K562 (cell line): ENCODE measurements at regions not wholly inside any gene's neighbourhood (a gene's known extent, or its start where the extent isn't known, plus 50 kb on each side); places are given as distances from the start of the nearest gene placed in this dataset.

Experiments used
- ATAC-seq: fragments of 200-7000 bp; cut with Tn5 transposase; 3 replicates; pipeline ENCODE4 v1.9.1; 2020; ENCODE audit warnings: moderate library complexity
- BruUV-seq: library from RNA; stranded (reverse); fragments of 400-500 nt; replicated peaks from 2 replicates; lab custom pipeline; 2021; lab: Mats Ljungman, UMichigan
- CTCF ChIA-PET: fragments of 300-600 bp; formaldehyde crosslinking; extraction: SDS; loops from one replicate; lab custom pipeline; 2021; ENCODE audit warnings: low intra/inter-chr PET ratio; lab: Yijun Ruan, JAX
- POLR2A ChIA-PET: fragments of 300-600, 350-650 bp; sonication (Branson Sonifier 250); formaldehyde crosslinking; extraction: SDS; loops from one replicate; lab custom pipeline; 2021; ENCODE audit warnings: antibody characterized with exemption, inconsistent platforms; lab: Yijun Ruan, JAX
- DNase-seq, 4 experiments: peaks; one replicate each; pipeline versions ENCODE4 v3.0.0 to v3.0.0-alpha.2; 2011 to 2018; ENCODE audit warnings: low spot score in 3 of 4, mixed read lengths in 3 of 4; ENCODE audit errors: extremely low read depth in 1 of 4
- FAIRE-seq: peaks from 2 replicates; lab custom pipeline; 2011; peaks lifted over from hg19 to GRCh38; lab: Jason Lieb, UNC
- H2AFZ ChIP-seq: 2 replicates; pipeline ENCODE4 v1.6.0; 2011; ENCODE audit warnings: low read depth, low read length, control low read depth, inconsistent platforms
- H3K27ac ChIP-seq: fragments of 200-600 bp; 3 replicates; pipeline ENCODE4 v1.8.0; 2011; ENCODE audit warnings: low read depth, mild to moderate bottlenecking, control low read depth, inconsistent platforms, low read length, moderate library complexity, mixed read lengths; ENCODE audit errors: extremely low read depth
- H3K27me3 ChIP-seq, 2 experiments: fragments of 300-600 bp in 1 of 2; 2 replicates in 1 of 2; 3 replicates in 1 of 2; pipeline versions ENCODE4 v1.6.0 to v1.8.0; 2011; ENCODE audit warnings: inconsistent platforms in 2 of 2, low read length in 2 of 2, mild to moderate bottlenecking in 1 of 2, mixed read lengths in 1 of 2, moderate library complexity in 1 of 2; ENCODE audit not compliant: control insufficient read depth in 2 of 2, insufficient read depth in 2 of 2
- H3K36me3 ChIP-seq: fragments of 300-600 bp; 3 replicates; pipeline ENCODE4 v1.8.0; 2011; ENCODE audit warnings: mild to moderate bottlenecking, low read length, inconsistent platforms; ENCODE audit not compliant: control insufficient read depth, insufficient read depth
- H3K4me1 ChIP-seq, 2 experiments: fragments of 200-600 bp in 1 of 2; replicated peaks in 1 of 2; 2 replicates in 1 of 2; 3 replicates in 1 of 2; pipeline versions ENCODE4 v1.5.1 to v1.8.0; 2011; ENCODE audit warnings: inconsistent platforms in 2 of 2, low read length in 2 of 2, mild to moderate bottlenecking in 1 of 2, mixed read lengths in 1 of 2, moderate library complexity in 1 of 2; ENCODE audit not compliant: control insufficient read depth in 2 of 2, insufficient read depth in 2 of 2
- H3K4me2 ChIP-seq: 2 replicates; pipeline ENCODE4 v1.6.1; 2011; ENCODE audit warnings: low read length, control low read depth, inconsistent platforms, mixed read lengths; ENCODE audit not compliant: insufficient read depth
- H3K4me3 ChIP-seq: fragments of 200-600 bp; sonication (generic), shearing (Covaris generic); 2 replicates; pipeline ENCODE4 v1.5.1; 2016; ENCODE audit warnings: control low read depth, inconsistent platforms
- H3K79me2 ChIP-seq: fragments of 200-600 bp; 3 replicates; pipeline ENCODE4 v1.8.0; 2011; ENCODE audit warnings: low read length, inconsistent platforms; ENCODE audit not compliant: control insufficient read depth, insufficient read depth
- H3K9ac ChIP-seq, 2 experiments: 2 replicates each; pipeline versions ENCODE4 v1.6.0 to v1.6.1; 2011; ENCODE audit warnings: low read depth in 2 of 2, low read length in 2 of 2, control low read depth in 1 of 2, inconsistent platforms in 1 of 2, mild to moderate bottlenecking in 1 of 2, mixed read lengths in 1 of 2; ENCODE audit not compliant: insufficient read depth in 1 of 2
- H3K9me1 ChIP-seq: one replicate; pipeline ENCODE4 v1.6.0; 2011; ENCODE audit warnings: inconsistent platforms, mild to moderate bottlenecking, low read length, moderate library complexity; ENCODE audit not compliant: control insufficient read depth, insufficient read depth
- H3K9me3 ChIP-seq: replicated peaks from 2 replicates; pipeline ENCODE4 v1.5.1; 2011; ENCODE audit warnings: low read depth, low read length, inconsistent platforms; ENCODE audit not compliant: control insufficient read depth, insufficient read depth
- H4K20me1 ChIP-seq: replicated peaks from 2 replicates; pipeline ENCODE4 v1.6.1; 2011; ENCODE audit warnings: low read length, inconsistent platforms, mixed read lengths; ENCODE audit not compliant: control insufficient read depth, insufficient read depth
- BCOR ChIP-seq: fragments of 450-650 bp; IDR thresholded peaks from 2 replicates; pipeline ENCODE4 v1.6.1; 2016
- NCOA2 ChIP-seq, 2 experiments: fragments of 450-650 bp; IDR thresholded peaks; 2 replicates each; pipeline ENCODE4 v1.6.1; 2018; ENCODE audit warnings: mild to moderate bottlenecking in 2 of 2, moderate library complexity in 1 of 2; ENCODE audit not compliant: partially characterized antibody in 2 of 2
- RFX7 ChIP-seq: fragments of 250-450 bp; sonication (Bioruptor Pico); IDR thresholded peaks from 2 replicates; pipeline ENCODE4 v1.5.1; 2021; ENCODE audit warnings: mild to moderate bottlenecking
- USF1 ChIP-seq: sonication (generic); formaldehyde crosslinking; IDR thresholded peaks from 2 replicates; pipeline ENCODE4 v1.9.0; 2022; ENCODE audit warnings: mild to moderate bottlenecking, missing genetic modification reagents
- WGBS: fragments of 100-300 bp; shearing (Covaris generic); methylation state at CpG from one replicate; pipeline ENCODE4 v1.1.6; 2016; ENCODE audit warnings: low coverage, mixed read lengths; ENCODE audit not compliant: insufficient coverage; ENCODE audit errors: missing lambda C conversion rate; 5-methylcytosine and 5-hydroxymethylcytosine counted together
- in situ Hi-C: fragments of 300-500 bp; cut with MboI; formaldehyde crosslinking; loops from 4 replicates; pipeline ENCODE4 v1.15.0; 2018; ENCODE audit warnings: inconsistent platforms, mixed read lengths
- intact Hi-C: fragments of 100-400 bp; cut with micrococcal nuclease; formaldehyde crosslinking; loops from 2 replicates; pipeline ENCODE4 v1.14.2; 2022

- Histone ChIP-seq H3K9ac (no peak overlapping the region), H3K4me1 (no peaks in the 10 kb centered on the region), H4K20me1 (no peaks in the 10 kb centered on the region), H3K36me3 (no peaks in the 10 kb centered on the region), H3K4me2 (no peak overlapping the region), H3K9me1 (no peaks in the 10 kb centered on the region), H3K4me3 (no peak overlapping the region), H3K79me2 (no peaks in the 10 kb centered on the region), H3K27ac (no peak overlapping the region), H2AFZ (no peak overlapping the region), H3K27me3 (peaks cover 4 to 24% of the 10 kb centered on the region in 2 experiments; a peak in 4 of 5 replicates), H3K9me3 (no peaks in the 10 kb centered on the region)
- intact Hi-C loops (no loop called here), in situ Hi-C loops (no loop called here)
- BruUV-seq, result no TSS peak
- CTCF ChIA-PET, result no interaction called here
- no peak for DNase-seq
- no peak for ATAC-seq
- FAIRE-seq, result no peak
- POLR2A ChIA-PET, result no interaction called here
- 0% methylated on average over 6 of the region's 7 CpGs for WGBS
- no peak for TF ChIP-seq USF1
- TF ChIP-seq RFX7 (CRISPR knock-in tag), result no peak
Measured at GRCh38 chr1:30479575-30479974, 243.8 kb downstream of the MATN1 start.

DNA sequence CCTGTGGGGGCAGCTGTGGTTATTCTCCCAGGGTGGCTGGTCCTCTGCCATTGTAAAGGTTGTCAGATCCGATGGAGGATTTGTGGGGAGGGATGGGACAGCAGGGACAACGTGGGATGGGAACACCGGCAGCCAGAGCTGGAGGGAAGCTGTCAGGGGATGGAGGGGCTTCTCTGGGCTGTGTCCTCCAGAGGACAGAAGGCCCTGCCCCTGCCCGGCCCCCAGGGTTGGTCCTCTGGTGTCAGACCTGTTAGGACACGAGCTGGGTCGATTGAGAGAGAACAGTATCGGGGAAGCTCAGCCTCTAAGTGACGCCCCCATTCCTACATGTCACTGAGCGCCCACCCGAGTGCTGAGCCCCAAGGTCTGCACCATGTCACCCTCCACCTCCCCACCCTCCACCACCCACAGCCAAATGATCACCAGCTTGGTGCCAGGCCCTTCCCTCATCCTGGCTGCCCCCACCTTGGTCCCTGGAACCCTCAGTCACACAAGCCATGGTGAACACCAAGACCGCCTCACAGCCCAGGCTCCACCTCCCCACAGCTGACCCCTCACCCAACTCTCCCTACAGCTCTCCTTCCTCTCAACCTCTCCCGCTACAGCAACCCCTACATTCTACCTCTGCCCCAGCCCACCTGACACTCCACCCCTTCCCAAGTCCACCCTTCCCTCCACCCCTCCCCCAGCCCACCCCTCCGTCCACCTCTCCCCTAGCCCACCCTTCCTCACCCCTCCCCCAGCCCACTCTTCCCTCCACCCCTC, 244.4 kb downstream of the MATN1 start:
- H3K4me3 ChIP-seq, result no peak overlapping the region
- in situ Hi-C loops, result no loop called here
- TF ChIP-seq BCOR (0 out of 2 replicates have a peak, but pooled peaks have one; percentile 3), NCOA2 (IDR thresholded peaks at IDR 0.05; ENCODE audit: partially characterized antibody in 2 of 2) (no peak)
- TF ChIP-seq, all 486 proteins: peak for 1
- intact Hi-C loops, result no loop called here
- ATAC-seq, result no peak; the same call in 2 of the 3 replicates
- H3K4me2 ChIP-seq, result no peak overlapping the region
- no peak for FAIRE-seq
- H3K9me3 ChIP-seq, result no peaks in the 10 kb centered on the region
- H3K4me1 ChIP-seq, result no peaks in the 10 kb centered on the region
- H3K27me3 ChIP-seq, result peaks cover 4 to 29% of the 10 kb centered on the region in 2 experiments; a peak in 4 of 5 replicates
- POLR2A ChIA-PET, result interaction anchor here (0.5 to 0.8 kb wide), 3 partner anchors 9 to 255 kb away, joined by 3 read pairs; no protein-coding TSS in a partner anchor
- H3K36me3 ChIP-seq, result no peaks in the 10 kb centered on the region
- 2% methylated on average over 12 of the region's 13 CpGs for WGBS
- no peak overlapping the region for H3K27ac ChIP-seq
- DNase-seq, result no peak
- H4K20me1 ChIP-seq, result no peaks in the 10 kb centered on the region
- H3K9ac ChIP-seq, result no peak overlapping the region
- no TSS peak for BruUV-seq
- no peaks in the 10 kb centered on the region for H3K79me2 ChIP-seq
- CTCF ChIA-PET, result no interaction called here
- H2AFZ ChIP-seq, result no peak overlapping the region
- no peaks in the 10 kb centered on the region for H3K9me1 ChIP-seq
